C4-2B (cell line): ENCODE measurements at regions not wholly inside any gene's neighbourhood (a gene's known extent, or its start where the extent isn't known, plus 50 kb on each side); places are given as distances from the start of the nearest gene placed in this dataset.

Experiments
- ZFX ChIP-seq: fragments of 450-650 bp; IDR thresholded peaks from 2 replicates; pipeline ENCODE4 v1.6.1; 2017
- TF ChIP-seq, protein P1 (sequence below): fragments of 450-650 bp; conservative IDR thresholded peaks from 2 replicates; pipeline ENCODE4 v1.5.1; 2017; ENCODE audit warnings: mild to moderate bottlenecking

DNA sequence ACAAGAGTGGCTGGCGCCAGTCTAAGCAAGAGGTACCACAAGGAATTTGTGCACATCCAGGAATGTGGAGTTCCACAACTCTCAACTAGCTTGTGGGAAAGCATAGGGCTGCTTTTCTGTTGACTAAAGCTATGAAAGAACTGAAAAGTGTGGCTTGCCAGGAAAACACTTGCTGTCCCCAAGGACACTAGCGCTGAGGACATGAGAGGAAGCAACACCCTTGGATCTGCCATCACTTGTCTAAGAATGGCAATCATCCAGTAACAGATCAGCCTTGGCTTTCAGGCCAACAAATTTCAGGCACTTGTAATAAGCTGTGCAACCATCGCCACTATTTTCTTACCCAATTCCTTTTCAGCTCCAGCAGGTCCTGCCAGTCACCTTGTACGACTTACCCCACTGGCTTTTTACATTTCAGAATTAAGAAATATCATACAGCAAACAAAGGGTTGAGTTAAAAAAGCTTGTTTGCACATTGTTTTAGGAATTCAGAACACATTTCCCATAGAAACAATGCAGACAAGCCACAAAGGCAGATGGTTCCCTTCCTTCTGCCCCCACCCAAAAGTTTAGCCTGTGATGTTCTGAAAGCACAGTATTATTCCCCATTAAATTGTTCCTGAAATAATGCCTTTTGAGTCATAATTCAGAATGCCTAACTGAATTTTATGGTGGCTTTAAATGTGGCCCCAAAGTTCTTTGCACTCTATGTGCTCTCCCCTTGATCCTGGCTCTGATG, 57.9 kb upstream of the SSTR4 start:
- TF ChIP-seq, protein P1, sequence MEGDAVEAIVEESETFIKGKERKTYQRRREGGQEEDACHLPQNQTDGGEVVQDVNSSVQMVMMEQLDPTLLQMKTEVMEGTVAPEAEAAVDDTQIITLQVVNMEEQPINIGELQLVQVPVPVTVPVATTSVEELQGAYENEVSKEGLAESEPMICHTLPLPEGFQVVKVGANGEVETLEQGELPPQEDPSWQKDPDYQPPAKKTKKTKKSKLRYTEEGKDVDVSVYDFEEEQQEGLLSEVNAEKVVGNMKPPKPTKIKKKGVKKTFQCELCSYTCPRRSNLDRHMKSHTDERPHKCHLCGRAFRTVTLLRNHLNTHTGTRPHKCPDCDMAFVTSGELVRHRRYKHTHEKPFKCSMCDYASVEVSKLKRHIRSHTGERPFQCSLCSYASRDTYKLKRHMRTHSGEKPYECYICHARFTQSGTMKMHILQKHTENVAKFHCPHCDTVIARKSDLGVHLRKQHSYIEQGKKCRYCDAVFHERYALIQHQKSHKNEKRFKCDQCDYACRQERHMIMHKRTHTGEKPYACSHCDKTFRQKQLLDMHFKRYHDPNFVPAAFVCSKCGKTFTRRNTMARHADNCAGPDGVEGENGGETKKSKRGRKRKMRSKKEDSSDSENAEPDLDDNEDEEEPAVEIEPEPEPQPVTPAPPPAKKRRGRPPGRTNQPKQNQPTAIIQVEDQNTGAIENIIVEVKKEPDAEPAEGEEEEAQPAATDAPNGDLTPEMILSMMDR, result no peak
- no peak for TF ChIP-seq ZFX
